Sigmoid colon (tissue), 6 donors: ENCODE measurements at regions not wholly inside any gene's neighbourhood (a gene's known extent, or its start where the extent isn't known, plus 50 kb on each side); places are given as distances from the start of the nearest gene placed in this dataset.

ENCODE experiments used
- DNase-seq: peaks from one replicate; pipeline ENCODE4 v3.0.0-alpha.2; 2019
- H3K27ac ChIP-seq, 4 donors: fragments of 200-600 bp; sonication (generic); one replicate each; pipeline ENCODE4 v1.5.1; 2016 to 2019; ENCODE audit warnings: mild to moderate bottlenecking in 1 of 4
- H3K27me3 ChIP-seq, 3 donors: fragments of 200-600 bp; sonication (generic); one replicate each; pipeline ENCODE4 v1.5.1; 2019; ENCODE audit warnings: mild to moderate bottlenecking in 1 of 3
- H3K36me3 ChIP-seq, 4 donors: fragments of 200-600 bp; sonication (generic); one replicate each; pipeline ENCODE4 v1.5.1; 2016 to 2019
- H3K4me1 ChIP-seq, 4 donors: fragments of 200-600 bp; sonication (generic); one replicate each; pipeline ENCODE4 v1.5.1; 2017 to 2019
- H3K4me3 ChIP-seq, 4 donors: fragments of 200-600 bp; sonication (generic); one replicate each; pipeline ENCODE4 v1.5.1; 2017 to 2019; ENCODE audit warnings: mild to moderate bottlenecking in 2 of 4, moderate library complexity in 1 of 4
- H3K9me3 ChIP-seq, 4 donors: fragments of 200-600 bp in 3 of 4; sonication (generic) in 3 of 4; one replicate each; pipeline versions ENCODE4 v1.5.1 to v1.6.1; 2013 to 2019
- CTCF ChIP-seq, 4 experiments: fragments of 450-650 bp in 3 of 4; fragments of 200-600 bp in 1 of 4; IDR thresholded peaks; one replicate each; pipeline ENCODE4 v1.5.1; 2016 to 2019; ENCODE audit warnings: antibody characterized with exemption in 4 of 4, mild to moderate bottlenecking in 3 of 4, moderate library complexity in 2 of 4
- EP300 ChIP-seq, 4 donors: sonication (generic); formaldehyde crosslinking; IDR thresholded peaks; one replicate each; pipeline ENCODE4 v1.6.1; 2017; ENCODE audit warnings: antibody characterized with exemption in 4 of 4
- POLR2A ChIP-seq, 2 donors: fragments of 450-650 bp; IDR thresholded peaks; one replicate each; pipeline ENCODE4 v1.6.1; 2016; ENCODE audit warnings: antibody characterized with exemption in 2 of 2, mild to moderate bottlenecking in 2 of 2, moderate library complexity in 2 of 2
- POLR2AphosphoS5 ChIP-seq, 4 donors: sonication (generic); formaldehyde crosslinking; IDR thresholded peaks; one replicate each; pipeline ENCODE4 v1.6.1; 2017; ENCODE audit warnings: antibody characterized with exemption in 4 of 4
- WGBS, 2 donors: extraction: QIAGEN DNeasy Blood & Tissue Kit; methylation state at CpG; one replicate each; pipeline ENCODE4 v1.1.7; 2013; 5-methylcytosine and 5-hydroxymethylcytosine counted together
- intact Hi-C: fragments of 100-400 bp; cut with DNase I; formaldehyde crosslinking; loops from one replicate; pipeline ENCODE4 v1.15.1; 2023
- donor health status: healthy with polysubstance abuse.
- donor health status: healthy.

- Histone ChIP-seq H3K9me3 (peaks cover 0 to 5% (median 0%) of the 10 kb centered on the region in 4 donors), H3K36me3 (no peaks in the 10 kb centered on the region), H3K27me3 (no peaks in the 10 kb centered on the region), H3K27ac (no peak overlapping the region), H3K4me1 (peaks cover 0 to 20% (median 6%) of the 10 kb centered on the region in 4 donors), H3K4me3 (no peak overlapping the region)
- 83 to 90% methylated on average over 2 of the region's 2 CpGs for WGBS, 2 donors
- TF ChIP-seq POLR2AphosphoS5 (IDR thresholded peaks at IDR 0.05), result no peak
- TF ChIP-seq CTCF (IDR thresholded peaks at IDR 0.05), result no peak
- no peak for TF ChIP-seq POLR2A (IDR thresholded peaks at IDR 0.05)
- TF ChIP-seq EP300 (IDR thresholded peaks at IDR 0.05), result no peak
- intact Hi-C loops, result no loop called here
- no peak for DNase-seq
Observed at GRCh38 chr6:140039364-140039763, 664.9 kb upstream of the CITED2 start.

- Histone ChIP-seq H3K4me1 (peaks cover 0 to 6% (median 0%) of the 10 kb centered on the region in 4 donors), H3K27ac (no peak overlapping the region), H3K36me3 (no peaks in the 10 kb centered on the region), H3K9me3 (peaks cover 0 to 5% (median 0%) of the 10 kb centered on the region in 4 donors), H3K27me3 (no peaks in the 10 kb centered on the region), H3K4me3 (no peak overlapping the region)
- no peak for TF ChIP-seq EP300 (IDR thresholded peaks at IDR 0.05)
- DNase-seq, result no peak
- intact Hi-C loops, result no loop called here
- WGBS, 2 donors, result 80 to 82% methylated on average over 3 of the region's 3 CpGs
Observed at GRCh38 chr6:140036196-140036595, 661.7 kb upstream of the CITED2 start.

GRCh38 chr6:140032189-140032588 lies 657.7 kb upstream of the CITED2 start:
- Histone ChIP-seq H3K4me1 (peaks cover 0 to 8% (median 2%) of the 10 kb centered on the region in 4 donors), H3K4me3 (no peak overlapping the region), H3K27me3 (no peaks in the 10 kb centered on the region), H3K9me3 (peaks cover 0 to 5% (median 0%) of the 10 kb centered on the region in 4 donors), H3K36me3 (no peaks in the 10 kb centered on the region), H3K27ac (no peak overlapping the region)
- no peak for DNase-seq
- intact Hi-C loops, result no loop called here
- whole genome bisulfite sequencing, 2 donors, result 91 to 94% methylated on average over 2 of the region's 2 CpGs
- no peak for TF ChIP-seq POLR2A (IDR thresholded peaks at IDR 0.05)
- no peak for TF ChIP-seq CTCF (IDR thresholded peaks at IDR 0.05)
- no peak for TF ChIP-seq POLR2AphosphoS5 (IDR thresholded peaks at IDR 0.05)

- Histone ChIP-seq H3K9me3 (no peaks in the 10 kb centered on the region), H3K36me3 (no peaks in the 10 kb centered on the region), H3K27me3 (no peaks in the 10 kb centered on the region), H3K27ac (no peak overlapping the region), H3K4me1 (peaks cover 0 to 8% (median 2%) of the 10 kb centered on the region in 4 donors), H3K4me3 (no peak overlapping the region)
- intact Hi-C loops, result no loop called here
- no peak for DNase-seq
- TF ChIP-seq POLR2A (IDR thresholded peaks at IDR 0.05), result no peak
- TF ChIP-seq POLR2AphosphoS5 (IDR thresholded peaks at IDR 0.05), result no peak
- TF ChIP-seq EP300 (IDR thresholded peaks at IDR 0.05), result no peak
- no peak for TF ChIP-seq CTCF (IDR thresholded peaks at IDR 0.05)
- 81 to 83% methylated on average over 3 of the region's 3 CpGs for WGBS, 2 donors
Observed at GRCh38 chr6:140029551-140029950, 655.1 kb upstream of the CITED2 start.

- Histone ChIP-seq H3K4me1 (peaks cover 0 to 8% (median 2%) of the 10 kb centered on the region in 4 donors), H3K36me3 (no peaks in the 10 kb centered on the region), H3K4me3 (no peak overlapping the region), H3K9me3 (no peaks in the 10 kb centered on the region), H3K27me3 (no peaks in the 10 kb centered on the region), H3K27ac (no peak overlapping the region)
- intact Hi-C loops, result no loop called here
- TF ChIP-seq EP300 (IDR thresholded peaks at IDR 0.05) (no peak), CTCF (IDR thresholded peaks at IDR 0.05) (no peak), POLR2AphosphoS5 (IDR thresholded peaks at IDR 0.05) (no peak), POLR2A (IDR thresholded peaks at IDR 0.05) (no peak)
- no peak for DNase-seq
- WGBS, 2 donors, result 59 to 91% methylated on average over 2 of the region's 2 CpGs
Observed at GRCh38 chr6:140027219-140027618, 652.8 kb upstream of the CITED2 start.
